IMR-90 (cell line): ENCODE measurements at regions not wholly inside any gene's neighbourhood (a gene's known extent, or its start where the extent isn't known, plus 50 kb on each side); places are given as distances from the start of the nearest gene placed in this dataset.
"Not testable (repeated sequence)": the region's sequence is repeated elsewhere in the genome, so short reads cannot be mapped to it uniquely, and the experiment has no call there.

Experiments used
- ATAC-seq: fragments of 200-7000 bp; cut with Tn5 transposase; 2 replicates; pipeline ENCODE4 v1.9.1; 2020; ENCODE audit warnings: low read depth, mild to moderate bottlenecking, moderate library complexity
- BruUV-seq: library from RNA; stranded (reverse); fragments of 400-500 nt; replicated peaks from 2 replicates; lab custom pipeline; 2021; lab: Mats Ljungman, UMichigan
- CTCF ChIA-PET: fragments of 300-600 bp; formaldehyde crosslinking; extraction: SDS; loops from one replicate; lab custom pipeline; 2021; ENCODE audit warnings: antibody characterized with exemption; lab: Yijun Ruan, JAX
- POLR2A ChIA-PET: fragments of 300-600 bp; sonication (Branson Sonifier 250); formaldehyde crosslinking; loops from one replicate; lab custom pipeline; 2022; ENCODE audit warnings: antibody characterized with exemption; ENCODE audit not compliant: unreplicated experiment; lab: Charles Lee
- DNase-seq: peaks from one replicate; pipeline ENCODE4 v3.0.0; 2013
- H2AFZ ChIP-seq: replicated peaks from 2 replicates; pipeline ENCODE3; 2013; ENCODE audit warnings: low read length, mild to moderate bottlenecking; ENCODE audit not compliant: poor library complexity
- H2AK5ac ChIP-seq: 2 replicates; pipeline ENCODE4 v1.6.1; 2013; ENCODE audit warnings: low read depth, low read length, inconsistent platforms
- H2AK9ac ChIP-seq: replicated peaks from 2 replicates; pipeline ENCODE3; 2013; ENCODE audit warnings: mild to moderate bottlenecking, low read depth, low read length, moderate library complexity; ENCODE audit not compliant: poor library complexity
- H2BK120ac ChIP-seq: 2 replicates; pipeline ENCODE4 v1.6.1; 2013; ENCODE audit warnings: low read depth, low read length, inconsistent platforms
- H2BK15ac ChIP-seq: 3 replicates; pipeline ENCODE4 v1.6.1; 2013; ENCODE audit warnings: low read depth, low read length, inconsistent platforms
- H2BK20ac ChIP-seq: 2 replicates; pipeline ENCODE4 v1.6.1; 2013; ENCODE audit warnings: low read depth, mild to moderate bottlenecking, inconsistent platforms, low read length, moderate library complexity
- H2BK5ac ChIP-seq: 2 replicates; pipeline ENCODE4 v1.6.1; 2013; ENCODE audit warnings: mild to moderate bottlenecking, low read depth, low read length, inconsistent platforms; ENCODE audit not compliant: poor library complexity, severe bottlenecking
- H3K14ac ChIP-seq: replicated peaks from 2 replicates; pipeline ENCODE4 v1.6.1; 2013; ENCODE audit warnings: low read depth, low read length, inconsistent platforms
- H3K18ac ChIP-seq: 2 replicates; pipeline ENCODE4 v1.6.1; 2013; ENCODE audit warnings: low read depth, low read length, control low read depth
- H3K23ac ChIP-seq: 2 replicates; pipeline ENCODE4 v1.6.1; 2013; ENCODE audit warnings: low read depth, low read length, inconsistent platforms
- H3K27ac ChIP-seq: 2 replicates; pipeline ENCODE4 v1.5.1; 2013; ENCODE audit warnings: mild to moderate bottlenecking, control low read depth, low read length; ENCODE audit not compliant: insufficient read depth
- H3K27me3 ChIP-seq: 2 replicates; pipeline ENCODE4 v1.6.1; 2013; ENCODE audit warnings: low read length; ENCODE audit not compliant: control insufficient read depth, insufficient read depth
- H3K36me3 ChIP-seq: 2 replicates; pipeline ENCODE4 v1.6.1; 2013; ENCODE audit warnings: low read length, mixed read lengths; ENCODE audit not compliant: control insufficient read depth, insufficient read depth
- H3K4ac ChIP-seq: 2 replicates; pipeline ENCODE4 v1.6.1; 2013; ENCODE audit warnings: low read depth, low read length, inconsistent platforms
- H3K4me1 ChIP-seq: 2 replicates; pipeline ENCODE4 v1.6.1; 2013; ENCODE audit warnings: low read length, mixed read lengths; ENCODE audit not compliant: control insufficient read depth, insufficient read depth
- H3K4me2 ChIP-seq: 2 replicates; pipeline ENCODE4 v1.6.1; 2013; ENCODE audit warnings: low read depth, mild to moderate bottlenecking, control low read depth, low read length, moderate library complexity
- H3K4me3 ChIP-seq: 2 replicates; pipeline ENCODE4 v1.5.1; 2013; ENCODE audit warnings: low read depth, mild to moderate bottlenecking, control low read depth, low read length, moderate library complexity; ENCODE audit not compliant: insufficient read depth
- H3K56ac ChIP-seq: 2 replicates; pipeline ENCODE4 v1.6.1; 2013; ENCODE audit warnings: low read length, inconsistent platforms; ENCODE audit not compliant: insufficient read depth; ENCODE audit errors: extremely low read depth
- H3K79me1 ChIP-seq, 2 experiments: 2 replicates each; pipeline ENCODE4 v1.6.1; 2013; ENCODE audit warnings: low read length in 2 of 2, inconsistent platforms in 1 of 2, low read depth in 1 of 2
- H3K9ac ChIP-seq: 2 replicates; pipeline ENCODE4 v1.6.1; 2013; ENCODE audit warnings: low read depth, low read length, control low read depth
- H3K9me1 ChIP-seq: 2 replicates; pipeline ENCODE4 v1.6.1; 2013; ENCODE audit warnings: low read length, inconsistent platforms; ENCODE audit not compliant: insufficient read depth
- H3K9me3 ChIP-seq: 2 replicates; pipeline ENCODE4 v1.6.1; 2013; ENCODE audit warnings: low read length; ENCODE audit not compliant: control insufficient read depth, insufficient read depth
- H4K20me1 ChIP-seq: 2 replicates; pipeline ENCODE4 v1.6.1; 2013; ENCODE audit warnings: low read length, inconsistent platforms; ENCODE audit not compliant: insufficient read depth
- H4K5ac ChIP-seq: 2 replicates; pipeline ENCODE4 v1.6.1; 2013; ENCODE audit warnings: mild to moderate bottlenecking, low read depth, low read length, control low read depth
- H4K8ac ChIP-seq, 2 experiments: 2 replicates each; pipeline ENCODE4 v1.6.1; 2013; ENCODE audit warnings: low read depth in 2 of 2, low read length in 2 of 2, control low read depth in 1 of 2, inconsistent platforms in 1 of 2
- H4K91ac ChIP-seq: 2 replicates; pipeline ENCODE4 v1.6.1; 2013; ENCODE audit warnings: low read depth, low read length, inconsistent platforms; ENCODE audit not compliant: insufficient read depth
- WGBS, 2 experiments: methylation state at CpG; one replicate each; pipeline versions ENCODE4 v1.1.5 to v1.1.7; 2013; ENCODE audit warnings: missing lambda C conversion rate in 2 of 2; ENCODE audit not compliant: insufficient read length in 1 of 2; ENCODE audit errors: extremely low coverage in 2 of 2; 5-methylcytosine and 5-hydroxymethylcytosine counted together
- dilution Hi-C: fragments of 300-500 bp; cut with HindIII; formaldehyde crosslinking; loops from one replicate; pipeline ENCODE4 v1.14.3; 2018; ENCODE audit warnings: low sequenced_read_pairs; ENCODE audit not compliant: unreplicated experiment
- in situ Hi-C: fragments of 300-500 bp; cut with MboI; formaldehyde crosslinking; loops from 3 replicates; pipeline ENCODE4 v1.14.3; 2019; ENCODE audit warnings: low sequenced_read_pairs, inconsistent platforms, mixed read lengths
- intact Hi-C: fragments of 100-400 bp; cut with micrococcal nuclease; formaldehyde crosslinking; loops from 2 replicates; pipeline ENCODE4 v1.10.0; 2022

GRCh38 chr3:11911887-11912286 is 65.2 kb upstream of the TAMM41 start:
- CTCF ChIA-PET, H2BK20ac ChIP-seq, H4K5ac ChIP-seq, POLR2A ChIA-PET, in situ Hi-C loops, H3K79me1 ChIP-seq, H3K36me3 ChIP-seq, dilution Hi-C loops, H4K8ac ChIP-seq, H2AK5ac ChIP-seq, H3K4me3 ChIP-seq, H3K18ac ChIP-seq, H3K4me2 ChIP-seq, H3K4ac ChIP-seq, H2AK9ac ChIP-seq, H3K4me1 ChIP-seq, H3K23ac ChIP-seq, DNase-seq, H2AFZ ChIP-seq, intact Hi-C loops, H4K91ac ChIP-seq, H2BK5ac ChIP-seq, H3K56ac ChIP-seq, H3K14ac ChIP-seq, H2BK120ac ChIP-seq, H4K20me1 ChIP-seq, H3K9me1 ChIP-seq, H3K9ac ChIP-seq, H3K27me3 ChIP-seq, BruUV-seq, H3K27ac ChIP-seq, H2BK15ac ChIP-seq, ATAC-seq, H3K9me3 ChIP-seq: not testable (repeated sequence)
- WGBS, 2 experiments: 79% methylated on average over 6 of the region's 10 CpGs; no CpG with 5 or more reads in 1 of the 2 experiments
